ENCODE measurements at regions not wholly inside any gene's neighbourhood (a gene's known extent, or its start where the extent isn't known, plus 50 kb on each side); places are given as distances from the start of the nearest gene placed in this dataset.

DNA sequence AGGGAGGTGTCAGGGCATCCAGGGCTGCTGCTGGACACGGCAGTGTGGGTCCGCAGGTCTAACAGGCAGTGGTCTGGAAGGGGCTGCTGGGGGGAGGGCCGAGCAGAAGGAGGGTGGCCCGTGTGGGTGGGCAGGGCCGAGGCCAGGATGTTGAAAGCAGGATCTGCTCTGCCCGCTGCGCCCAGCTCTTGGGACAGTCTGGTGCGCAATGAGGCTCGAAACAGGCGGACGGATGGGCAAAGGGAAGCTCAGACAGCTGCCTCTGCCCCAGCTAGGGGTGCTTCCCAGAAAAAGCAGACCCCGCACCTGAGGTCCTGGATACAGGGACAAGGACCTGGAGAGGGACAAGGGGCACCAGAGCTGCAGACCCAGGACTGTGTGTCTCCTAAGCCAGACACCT is 121.3 kb downstream of the FAM53A start:
- peaks cover 10% of the 10 kb centered on the region for H3K4me1 ChIP-seq
- peaks cover 3% of the 10 kb centered on the region for H3F3A ChIP-seq (ENCODE audit: low read depth)
- H3K79me2 ChIP-seq (ENCODE audit: low read depth) = no peaks in the 10 kb centered on the region
- no peaks in the 10 kb centered on the region for H3K36me3 ChIP-seq
- peaks cover 11% of the 10 kb centered on the region for H3K4me1 Mint-ChIP-seq
- H3K27ac Mint-ChIP-seq = no peak overlapping the region
- H3K9me3 Mint-ChIP-seq = no peaks in the 10 kb centered on the region
- no peak overlapping the region for H3K9ac ChIP-seq
- no peaks in the 10 kb centered on the region for H3K9me3 ChIP-seq (ENCODE audit: low read depth)
- DNase-seq (ENCODE audit: low spot score) = no peak
- no peak overlapping the region for H3K27ac ChIP-seq
- H4K20me1 ChIP-seq (ENCODE audit: low read depth) = no peaks in the 10 kb centered on the region
- H3K4me3 ChIP-seq = no peak overlapping the region
- no peak overlapping the region for H3K4me3 Mint-ChIP-seq
- peaks cover 5% of the 10 kb centered on the region for H3K27me3 ChIP-seq
- H3K4me2 ChIP-seq = no peak overlapping the region
- TF ChIP-seq EZH2 (IDR thresholded peaks at IDR 0.05) (no peak), EZH2phosphoT487 (IDR thresholded peaks at IDR 0.05) (no peak)
- TF ChIP-seq, protein P1, sequence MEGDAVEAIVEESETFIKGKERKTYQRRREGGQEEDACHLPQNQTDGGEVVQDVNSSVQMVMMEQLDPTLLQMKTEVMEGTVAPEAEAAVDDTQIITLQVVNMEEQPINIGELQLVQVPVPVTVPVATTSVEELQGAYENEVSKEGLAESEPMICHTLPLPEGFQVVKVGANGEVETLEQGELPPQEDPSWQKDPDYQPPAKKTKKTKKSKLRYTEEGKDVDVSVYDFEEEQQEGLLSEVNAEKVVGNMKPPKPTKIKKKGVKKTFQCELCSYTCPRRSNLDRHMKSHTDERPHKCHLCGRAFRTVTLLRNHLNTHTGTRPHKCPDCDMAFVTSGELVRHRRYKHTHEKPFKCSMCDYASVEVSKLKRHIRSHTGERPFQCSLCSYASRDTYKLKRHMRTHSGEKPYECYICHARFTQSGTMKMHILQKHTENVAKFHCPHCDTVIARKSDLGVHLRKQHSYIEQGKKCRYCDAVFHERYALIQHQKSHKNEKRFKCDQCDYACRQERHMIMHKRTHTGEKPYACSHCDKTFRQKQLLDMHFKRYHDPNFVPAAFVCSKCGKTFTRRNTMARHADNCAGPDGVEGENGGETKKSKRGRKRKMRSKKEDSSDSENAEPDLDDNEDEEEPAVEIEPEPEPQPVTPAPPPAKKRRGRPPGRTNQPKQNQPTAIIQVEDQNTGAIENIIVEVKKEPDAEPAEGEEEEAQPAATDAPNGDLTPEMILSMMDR (IDR thresholded peaks at IDR 0.05) = no peak
- peaks cover 10% of the 10 kb centered on the region for H3K27me3 Mint-ChIP-seq (ENCODE audit: insufficient read depth, low read depth)
- no peaks in the 10 kb centered on the region for H3K36me3 Mint-ChIP-seq
- H2AFZ ChIP-seq (replicated peaks) = no peak overlapping the region

DNA sequence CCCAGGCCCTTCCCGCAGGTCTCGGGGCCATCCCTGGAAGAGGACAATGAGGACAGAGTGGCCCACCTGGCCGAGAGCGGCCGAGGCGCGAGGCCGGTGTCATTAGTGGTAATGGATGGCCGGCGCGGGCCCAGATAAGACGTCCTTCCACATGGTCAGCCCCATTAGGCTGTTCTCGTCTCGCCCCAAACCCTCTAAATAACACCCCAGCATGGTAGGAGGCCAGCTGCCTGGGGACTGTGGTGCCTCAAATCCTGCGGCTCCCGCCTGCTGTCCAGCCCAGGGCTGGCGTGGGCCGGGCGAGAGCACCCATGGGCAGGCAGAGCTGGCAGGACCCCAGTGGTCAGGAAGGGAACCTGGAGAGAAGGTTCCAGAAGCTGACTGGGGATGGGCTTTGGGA is 121.7 kb downstream of the FAM53A start:
- Histone ChIP-seq H3K9ac (no peak overlapping the region), H3K79me2 (ENCODE audit: low read depth) (no peaks in the 10 kb centered on the region), H3K36me3 (no peaks in the 10 kb centered on the region), H4K20me1 (ENCODE audit: low read depth) (no peaks in the 10 kb centered on the region), H3F3A (ENCODE audit: low read depth) (peaks cover 3% of the 10 kb centered on the region), H3K27me3 (peaks cover 9% of the 10 kb centered on the region), H3K4me2 (no peak overlapping the region), H3K4me1 (peaks cover 6% of the 10 kb centered on the region), H3K27ac (no peak overlapping the region), H3K4me3 (no peak overlapping the region), H3K9me3 (ENCODE audit: low read depth) (no peaks in the 10 kb centered on the region), H2AFZ (replicated peaks) (no peak overlapping the region)
- peak overlapping the region; percentile 21 for H3K27ac Mint-ChIP-seq
- no peak for DNase-seq (ENCODE audit: low spot score)
- no peaks in the 10 kb centered on the region for H3K9me3 Mint-ChIP-seq
- H3K27me3 Mint-ChIP-seq (ENCODE audit: insufficient read depth, low read depth) = peaks cover 10% of the 10 kb centered on the region
- H3K36me3 Mint-ChIP-seq = no peaks in the 10 kb centered on the region
- H3K4me3 Mint-ChIP-seq = no peak overlapping the region
- H3K4me1 Mint-ChIP-seq = peaks cover 11% of the 10 kb centered on the region
- no peak for TF ChIP-seq EZH2phosphoT487 (IDR thresholded peaks at IDR 0.05)
- no peak for TF ChIP-seq EZH2 (IDR thresholded peaks at IDR 0.05)
- TF ChIP-seq, protein P1 (IDR thresholded peaks at IDR 0.05) = no peak

DNA sequence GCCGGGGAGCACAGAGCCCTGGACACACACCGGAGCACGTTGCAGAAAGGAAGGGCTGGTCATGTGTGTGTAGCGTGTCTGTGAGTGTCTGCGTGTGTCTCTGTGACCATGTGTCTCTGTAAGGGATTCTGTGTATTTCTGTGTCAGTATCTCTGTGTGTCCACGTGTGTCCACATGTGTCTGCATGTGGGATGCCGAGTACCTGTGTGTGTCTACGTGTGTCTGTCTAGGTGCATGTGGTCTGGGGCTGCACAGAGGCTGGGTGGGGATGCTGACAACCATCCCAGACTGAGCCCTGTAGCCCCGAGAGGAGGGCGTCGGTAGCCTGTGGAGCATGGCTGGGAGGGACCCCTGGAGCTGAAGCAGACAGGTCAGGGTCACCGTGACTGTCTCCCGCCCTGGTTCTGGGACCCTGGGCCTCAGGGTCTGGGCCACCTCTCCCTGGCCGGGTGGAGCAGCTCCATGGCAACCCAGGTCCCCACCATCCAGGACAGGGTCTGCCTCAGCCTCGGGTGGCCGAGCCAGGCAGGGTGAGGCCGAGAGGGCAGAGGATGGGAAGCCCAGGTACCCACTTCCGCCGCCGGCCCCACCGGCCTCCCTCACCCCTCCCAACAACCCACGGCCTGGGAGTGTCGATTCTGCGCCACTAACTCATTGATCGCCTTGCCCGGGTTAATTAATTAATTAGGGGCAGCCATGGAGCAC is 122.7 kb downstream of the FAM53A start:
- H3K4me1 Mint-ChIP-seq = peaks cover 15% of the 10 kb centered on the region
- no peaks in the 10 kb centered on the region for H3K36me3 Mint-ChIP-seq
- H3K4me3 ChIP-seq = no peak overlapping the region
- no peaks in the 10 kb centered on the region for H3K79me2 ChIP-seq (ENCODE audit: low read depth)
- H2AFZ ChIP-seq (replicated peaks) = no peak overlapping the region
- no peaks in the 10 kb centered on the region for H3K9me3 Mint-ChIP-seq
- H4K20me1 ChIP-seq (ENCODE audit: low read depth) = no peaks in the 10 kb centered on the region
- no peak overlapping the region for H3K9ac ChIP-seq
- H3K36me3 ChIP-seq = no peaks in the 10 kb centered on the region
- peaks cover 6% of the 10 kb centered on the region for H3K4me1 ChIP-seq
- no peak overlapping the region for H3K27ac ChIP-seq
- no peaks in the 10 kb centered on the region for H3K9me3 ChIP-seq (ENCODE audit: low read depth)
- peaks cover 15% of the 10 kb centered on the region for H3K27me3 Mint-ChIP-seq (ENCODE audit: insufficient read depth, low read depth)
- no peak overlapping the region for H3K4me2 ChIP-seq
- no peaks in the 10 kb centered on the region for H3F3A ChIP-seq (ENCODE audit: low read depth)
- H3K27me3 ChIP-seq = peaks cover 18% of the 10 kb centered on the region
- TF ChIP-seq EZH2 (IDR thresholded peaks at IDR 0.05) = no peak
- TF ChIP-seq, protein P1 (IDR thresholded peaks at IDR 0.05) = no peak
- no peak overlapping the region for H3K4me3 Mint-ChIP-seq
- H3K27ac Mint-ChIP-seq = no peak overlapping the region
- no peak for DNase-seq (ENCODE audit: low spot score)

Measured in neural progenitor cell (in vitro differentiated cells).